ENCODE measurements at regions not wholly inside any gene's neighbourhood (a gene's known extent, or its start where the extent isn't known, plus 50 kb on each side); places are given as distances from the start of the nearest gene placed in this dataset.

GRCh38 chr7:39825401-39825980, 124.6 kb upstream of the CDK13 start:
- H2AFZ ChIP-seq (ENCODE audit: low read depth, low read length): no peak overlapping the region
- WGBS (ENCODE audit: insufficient coverage, low coverage, missing lambda C conversion rate): under 1% methylated on average over 6 of the region's 6 CpGs
- in situ Hi-C loops (cut with MboI): no loop called here
- DNase-seq (ENCODE audit: extremely low read depth in 1 of 4, low spot score in 3 of 4) (no peak), FAIRE-seq (no peak), ATAC-seq (no peak)
- H3K4me3 ChIP-seq: no peak overlapping the region
- H3K27me3 ChIP-seq (ENCODE audit: control insufficient read depth in 2 of 2, insufficient read depth in 2 of 2, low read length in 2 of 2): peaks cover 0 to 9% of the 10 kb centered on the region in 2 experiments; a peak in 3 of 5 replicates
- no peak overlapping the region for H3K4me2 ChIP-seq (ENCODE audit: insufficient read depth, low read length)
- no TSS peak for BruUV-seq (replicated peaks)
- peaks cover 0 to 4% of the 10 kb centered on the region in 2 experiments; a peak in 2 of 5 replicates for H3K4me1 ChIP-seq (replicated peaks in 1 of 2; ENCODE audit: control insufficient read depth in 2 of 2, insufficient read depth in 2 of 2, low read length in 2 of 2)
- CTCF ChIA-PET (ENCODE audit: low intra/inter-chr PET ratio): no interaction called here
- intact Hi-C loops (cut with micrococcal nuclease): no loop called here
- H3K9me3 ChIP-seq (replicated peaks; ENCODE audit: control insufficient read depth, insufficient read depth, low read depth, low read length): no peaks in the 10 kb centered on the region; the same call in 1 of the 2 replicates
- POLR2A ChIA-PET: interaction anchor here (0.7 kb wide), 1 partner anchor 342 kb away, joined by 3 read pairs; no protein-coding TSS in a partner anchor
- no peaks in the 10 kb centered on the region for H3K79me2 ChIP-seq (ENCODE audit: control insufficient read depth, insufficient read depth, low read length)
- H4K20me1 ChIP-seq (replicated peaks; ENCODE audit: control insufficient read depth, insufficient read depth, low read length): no peaks in the 10 kb centered on the region
- no peak overlapping the region for H3K27ac ChIP-seq (ENCODE audit: extremely low read depth, low read depth, low read length)
- H3K9ac ChIP-seq (ENCODE audit: insufficient read depth in 1 of 2, low read depth in 2 of 2, low read length in 2 of 2): no peak overlapping the region
- no peaks in the 10 kb centered on the region for H3K36me3 ChIP-seq (ENCODE audit: control insufficient read depth, insufficient read depth, low read length)
- no peaks in the 10 kb centered on the region for H3K9me1 ChIP-seq (ENCODE audit: control insufficient read depth, insufficient read depth, low read length)
- TF ChIP-seq RB1 (IDR thresholded peaks at IDR 0.05; ENCODE audit: low read depth) (no peak), MAFG (tag; conservative IDR thresholded peaks at IDR 0.05) (0 out of 2 replicates have a peak, but pooled peaks have one; percentile 9), SMARCA5 (IDR thresholded peaks at IDR 0.05) (no peak), SMAD3 (CRISPR knock-in tag; conservative IDR thresholded peaks at IDR 0.05) (no peak), ATF4 (CRISPR knock-in tag; IDR thresholded peaks at IDR 0.05) (no peak), MCM2 (IDR thresholded peaks at IDR 0.05; ENCODE audit: low read depth) (no peak), TFAM (CRISPR knock-in tag; conservative IDR thresholded peaks at IDR 0.05) (no peak), FOXJ2 (tag; IDR thresholded peaks at IDR 0.05) (no peak), CHD1 (IDR thresholded peaks at IDR 0.05; ENCODE audit: low read length) (no peak), RBM34 (IDR thresholded peaks at IDR 0.05; ENCODE audit: borderline replicate concordance, insufficient read depth, low read length) (no peak), E2F1 (CRISPR knock-in tag; IDR thresholded peaks at IDR 0.05) (no peak), ZNF253 (CRISPR knock-in tag; conservative IDR thresholded peaks at IDR 0.05) (no peak)
- TF ChIP-seq, protein P1, sequence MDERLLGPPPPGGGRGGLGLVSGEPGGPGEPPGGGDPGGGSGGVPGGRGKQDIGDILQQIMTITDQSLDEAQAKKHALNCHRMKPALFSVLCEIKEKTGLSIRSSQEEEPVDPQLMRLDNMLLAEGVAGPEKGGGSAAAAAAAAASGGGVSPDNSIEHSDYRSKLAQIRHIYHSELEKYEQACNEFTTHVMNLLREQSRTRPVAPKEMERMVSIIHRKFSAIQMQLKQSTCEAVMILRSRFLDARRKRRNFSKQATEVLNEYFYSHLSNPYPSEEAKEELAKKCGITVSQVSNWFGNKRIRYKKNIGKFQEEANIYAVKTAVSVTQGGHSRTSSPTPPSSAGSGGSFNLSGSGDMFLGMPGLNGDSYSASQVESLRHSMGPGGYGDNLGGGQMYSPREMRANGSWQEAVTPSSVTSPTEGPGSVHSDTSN (CRISPR knock-in tag; IDR thresholded peaks at IDR 0.05; ENCODE audit: low read depth): no peak
- TF ChIP-seq, protein P1 (tag; conservative IDR thresholded peaks at IDR 0.05; ENCODE audit: low read depth): peak; percentile 48; the same call in 1 of the 2 replicates
- TF ChIP-seq, protein P2, sequence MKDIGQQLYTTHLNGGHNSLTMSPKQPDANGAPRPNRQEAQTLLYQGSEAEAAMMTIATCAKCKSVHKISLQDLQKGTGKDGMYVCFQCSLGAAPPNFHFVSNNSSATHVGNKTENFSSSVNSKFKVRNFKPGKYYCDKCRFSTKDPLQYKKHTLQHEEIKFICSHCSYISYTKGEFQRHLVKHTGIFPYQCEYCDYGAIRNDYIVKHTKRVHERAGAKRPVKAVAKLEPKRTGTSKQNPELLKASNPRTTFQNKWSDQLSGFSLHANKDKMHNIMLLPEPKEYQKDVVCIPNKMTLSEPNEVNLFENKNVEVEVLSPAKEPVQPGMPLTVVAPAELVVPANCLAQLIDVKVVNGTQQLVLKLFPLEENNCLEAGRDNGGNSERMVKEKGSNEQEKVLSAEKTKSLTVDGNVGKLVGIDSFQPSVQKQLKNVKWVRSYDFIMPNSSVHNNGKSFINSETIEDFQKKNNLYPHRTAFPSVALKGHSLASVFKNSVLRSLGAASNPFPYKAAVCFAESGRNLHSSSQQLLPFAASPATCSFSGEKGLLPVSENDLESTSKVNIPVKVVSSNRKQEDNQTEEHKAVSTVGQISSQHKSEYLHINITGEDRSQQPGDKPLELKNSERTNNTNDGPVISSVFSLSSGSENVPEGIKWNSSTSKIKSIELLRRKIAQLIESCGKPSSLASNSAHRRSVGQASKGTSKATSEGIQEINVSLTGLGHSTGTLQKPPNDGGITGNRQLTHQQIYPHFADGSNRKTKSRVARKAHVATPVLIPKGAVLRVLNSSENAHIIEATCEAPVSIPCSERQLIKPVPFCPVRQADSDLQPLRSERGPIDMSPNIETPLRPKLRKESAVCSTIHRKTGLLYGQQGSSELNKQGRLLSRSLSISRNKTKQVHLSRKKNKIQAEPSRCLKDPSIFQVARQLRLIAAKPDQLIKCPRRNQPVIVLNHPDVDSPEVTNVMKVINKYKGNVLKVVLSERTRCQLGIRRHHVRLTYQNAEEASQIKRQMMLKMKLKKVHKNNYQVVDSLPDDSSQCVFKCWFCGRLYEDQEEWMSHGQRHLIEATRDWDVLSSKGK (CRISPR knock-in tag; IDR thresholded peaks at IDR 0.05): no peak

Data from K562 (cell line).